Testis (tissue), 2 donors: ENCODE measurements at regions not wholly inside any gene's neighbourhood (a gene's known extent, or its start where the extent isn't known, plus 50 kb on each side); places are given as distances from the start of the nearest gene placed in this dataset.

Experiments
- POLR2A ChIP-seq: fragments of 450-650 bp; IDR thresholded peaks from one replicate; pipeline ENCODE4 v1.6.1; 2017; ENCODE audit warnings: antibody characterized with exemption, mild to moderate bottlenecking, moderate library complexity
- TF ChIP-seq, protein P1 (sequence below), 3 experiments: fragments of 450-650 bp in 2 of 3; fragments of 200-600 bp in 1 of 3; sonication (generic) in 1 of 3; IDR thresholded peaks; one replicate each; pipeline ENCODE4 v1.5.1; 2016 to 2019; ENCODE audit warnings: antibody characterized with exemption in 3 of 3, mild to moderate bottlenecking in 2 of 3, moderate library complexity in 1 of 3

DNA sequence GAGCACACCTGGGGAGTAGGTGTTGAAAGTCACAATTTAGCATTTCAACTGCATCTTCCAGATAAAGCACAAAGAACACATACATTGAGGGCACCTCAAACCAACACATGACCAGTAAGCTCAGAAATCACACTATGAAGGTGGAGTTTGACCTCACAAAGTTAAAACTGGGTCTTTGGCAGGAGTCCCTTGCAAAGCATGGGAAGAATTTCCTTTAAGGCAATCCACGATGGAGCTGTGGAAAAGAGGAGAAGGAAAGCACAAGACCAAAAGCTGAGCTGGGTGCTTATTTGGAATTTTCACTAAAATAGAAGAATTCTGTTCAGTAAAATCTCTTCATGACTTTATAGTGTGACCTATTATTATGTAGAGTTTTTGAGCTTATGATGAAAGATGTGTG lies 212.9 kb upstream of the APCDD1 start:
- TF ChIP-seq POLR2A = no peak
- TF ChIP-seq, protein P1, sequence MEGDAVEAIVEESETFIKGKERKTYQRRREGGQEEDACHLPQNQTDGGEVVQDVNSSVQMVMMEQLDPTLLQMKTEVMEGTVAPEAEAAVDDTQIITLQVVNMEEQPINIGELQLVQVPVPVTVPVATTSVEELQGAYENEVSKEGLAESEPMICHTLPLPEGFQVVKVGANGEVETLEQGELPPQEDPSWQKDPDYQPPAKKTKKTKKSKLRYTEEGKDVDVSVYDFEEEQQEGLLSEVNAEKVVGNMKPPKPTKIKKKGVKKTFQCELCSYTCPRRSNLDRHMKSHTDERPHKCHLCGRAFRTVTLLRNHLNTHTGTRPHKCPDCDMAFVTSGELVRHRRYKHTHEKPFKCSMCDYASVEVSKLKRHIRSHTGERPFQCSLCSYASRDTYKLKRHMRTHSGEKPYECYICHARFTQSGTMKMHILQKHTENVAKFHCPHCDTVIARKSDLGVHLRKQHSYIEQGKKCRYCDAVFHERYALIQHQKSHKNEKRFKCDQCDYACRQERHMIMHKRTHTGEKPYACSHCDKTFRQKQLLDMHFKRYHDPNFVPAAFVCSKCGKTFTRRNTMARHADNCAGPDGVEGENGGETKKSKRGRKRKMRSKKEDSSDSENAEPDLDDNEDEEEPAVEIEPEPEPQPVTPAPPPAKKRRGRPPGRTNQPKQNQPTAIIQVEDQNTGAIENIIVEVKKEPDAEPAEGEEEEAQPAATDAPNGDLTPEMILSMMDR (IDR thresholded peaks at IDR 0.05) = no peak
